ENCODE measurements at regions not wholly inside any gene's neighbourhood (a gene's known extent, or its start where the extent isn't known, plus 50 kb on each side); places are given as distances from the start of the nearest gene placed in this dataset.
"Not testable (repeated sequence)": the region's sequence is repeated elsewhere in the genome, so short reads cannot be mapped to it uniquely, and the experiment has no call there.

GRCh38 chr14:44453433-44454171 is 53.5 kb downstream of the FSCB start:
- DNase-seq: peak; percentile 94

- not testable (repeated sequence) for DNase-seq
Measured at GRCh38 chr14:44450232-44450631, 56.9 kb downstream of the FSCB start.

GRCh38 chr14:44449680-44450079 is 57.4 kb downstream of the FSCB start:
- DNase-seq: no peak

GRCh38 chr14:44448951-44449358 is 58.1 kb downstream of the FSCB start:
- no peak for DNase-seq

GRCh38 chr14:44446965-44447364 is 60.1 kb downstream of the FSCB start:
- no peak for DNase-seq

- peak; percentile 33 for DNase-seq
Measured at GRCh38 chr14:44444454-44444853, 62.6 kb downstream of the FSCB start.

- no peak for DNase-seq
Measured at GRCh38 chr14:44438936-44439335, 68.1 kb downstream of the FSCB start.

- no peak for DNase-seq
Measured at GRCh38 chr14:44438221-44438620, 68.9 kb downstream of the FSCB start.

GRCh38 chr14:44436458-44436857 is 70.6 kb downstream of the FSCB start:
- DNase-seq: no peak

GRCh38 chr14:44428231-44428945 is 78.7 kb downstream of the FSCB start:
- DNase-seq: no peak

- no peak for DNase-seq
Measured at GRCh38 chr14:44422699-44423098, 84.4 kb downstream of the FSCB start.

GRCh38 chr14:44420226-44420625 is 86.9 kb downstream of the FSCB start:
- no peak for DNase-seq

GRCh38 chr14:44418856-44419255 is 88.2 kb downstream of the FSCB start:
- DNase-seq: no peak

- DNase-seq: no peak
Measured at GRCh38 chr14:44417809-44418208, 89.3 kb downstream of the FSCB start.

GRCh38 chr14:44414646-44415045 is 92.4 kb downstream of the FSCB start:
- no peak for DNase-seq

GRCh38 chr14:44412858-44413569 is 94.1 kb downstream of the FSCB start:
- DNase-seq: no peak

- DNase-seq: peak; percentile 33
Measured at GRCh38 chr14:44405011-44405486, 102.0 kb downstream of the FSCB start.

GRCh38 chr14:44404599-44404998 is 102.5 kb downstream of the FSCB start:
- no peak for DNase-seq

- DNase-seq: peak; percentile 88
Measured at GRCh38 chr14:44404036-44404435, 103.0 kb downstream of the FSCB start.

- peak; percentile 36 for DNase-seq
Measured at GRCh38 chr14:44403193-44403592, 103.9 kb downstream of the FSCB start.

GRCh38 chr14:44396226-44396625 is 110.9 kb downstream of the FSCB start:
- peak; percentile 63 for DNase-seq

- no peak for DNase-seq
Measured at GRCh38 chr14:44392984-44393383, 114.1 kb downstream of the FSCB start.

GRCh38 chr14:44388306-44388705 is 118.8 kb downstream of the FSCB start:
- peak; percentile 80 for DNase-seq

- DNase-seq: peak; percentile 4
Measured at GRCh38 chr14:44385906-44386305, 121.2 kb downstream of the FSCB start.

Measured in NCI-H69 (cell line).